SK-N-SH treated with all-trans-retinoic acid at 6 μM for 48 hours (cell line): ENCODE measurements at regions not wholly inside any gene's neighbourhood (a gene's known extent, or its start where the extent isn't known, plus 50 kb on each side); places are given as distances from the start of the nearest gene placed in this dataset.

Source experiments
- ARNTL ChIP-seq: fragments of 450-650 bp; formaldehyde crosslinking; IDR thresholded peaks from 2 replicates; pipeline ENCODE4 v1.5.0; 2020; ENCODE audit warnings: low read depth, mild to moderate bottlenecking, moderate library complexity, borderline replicate concordance
- BACH2 ChIP-seq: fragments of 250-450 bp; sonication (Bioruptor Pico); IDR thresholded peaks from 2 replicates; pipeline ENCODE4 v1.9.0; 2021; ENCODE audit warnings: mild to moderate bottlenecking, borderline replicate concordance
- PATZ1 ChIP-seq: fragments of 250-450 bp; sonication (Bioruptor Pico); IDR thresholded peaks from 2 replicates; pipeline ENCODE4 v1.8.0; 2020; ENCODE audit warnings: mild to moderate bottlenecking, moderate library complexity, borderline replicate concordance
- PPARA ChIP-seq: fragments of 250-450 bp; sonication (Bioruptor Pico); IDR thresholded peaks from 2 replicates; pipeline ENCODE4 v1.5.0; 2020; ENCODE audit warnings: mild to moderate bottlenecking, borderline replicate concordance
- TCF4 ChIP-seq: fragments of 250-450 bp; sonication (Bioruptor Pico); IDR thresholded peaks from 2 replicates; pipeline ENCODE4 v1.8.0; 2021; ENCODE audit warnings: mild to moderate bottlenecking, moderate library complexity, borderline replicate concordance
- ZC3H10 ChIP-seq: fragments of 250-450 bp; sonication (Bioruptor Pico); IDR thresholded peaks from 2 replicates; pipeline ENCODE4 v1.5.1; 2021; ENCODE audit warnings: mild to moderate bottlenecking, moderate library complexity
- ZFP30 ChIP-seq: fragments of 450-650 bp; formaldehyde crosslinking; IDR thresholded peaks from 2 replicates; pipeline ENCODE4 v1.5.0; 2022; ENCODE audit warnings: mild to moderate bottlenecking, moderate library complexity
- ZNF565 ChIP-seq: fragments of 450-650 bp; formaldehyde crosslinking; conservative IDR thresholded peaks from 2 replicates; pipeline ENCODE4 v1.5.0; 2020; ENCODE audit warnings: low read depth, mild to moderate bottlenecking, moderate library complexity
- TF ChIP-seq, protein P1 (sequence below): fragments of 250-450 bp; sonication (Bioruptor Pico); IDR thresholded peaks from 2 replicates; pipeline ENCODE4 v1.8.0; 2021; ENCODE audit warnings: low read depth, mild to moderate bottlenecking, moderate library complexity, borderline replicate concordance

- TF ChIP-seq ZC3H10 (CRISPR knock-in tag) (no peak), ZFP30 (CRISPR knock-in tag) (no peak), BACH2 (no peak), ZNF565 (CRISPR knock-in tag) (no peak), PATZ1 (no peak), ARNTL (CRISPR knock-in tag) (no peak), TCF4 (no peak), PPARA (CRISPR knock-in tag) (no peak)
- TF ChIP-seq, protein P1, sequence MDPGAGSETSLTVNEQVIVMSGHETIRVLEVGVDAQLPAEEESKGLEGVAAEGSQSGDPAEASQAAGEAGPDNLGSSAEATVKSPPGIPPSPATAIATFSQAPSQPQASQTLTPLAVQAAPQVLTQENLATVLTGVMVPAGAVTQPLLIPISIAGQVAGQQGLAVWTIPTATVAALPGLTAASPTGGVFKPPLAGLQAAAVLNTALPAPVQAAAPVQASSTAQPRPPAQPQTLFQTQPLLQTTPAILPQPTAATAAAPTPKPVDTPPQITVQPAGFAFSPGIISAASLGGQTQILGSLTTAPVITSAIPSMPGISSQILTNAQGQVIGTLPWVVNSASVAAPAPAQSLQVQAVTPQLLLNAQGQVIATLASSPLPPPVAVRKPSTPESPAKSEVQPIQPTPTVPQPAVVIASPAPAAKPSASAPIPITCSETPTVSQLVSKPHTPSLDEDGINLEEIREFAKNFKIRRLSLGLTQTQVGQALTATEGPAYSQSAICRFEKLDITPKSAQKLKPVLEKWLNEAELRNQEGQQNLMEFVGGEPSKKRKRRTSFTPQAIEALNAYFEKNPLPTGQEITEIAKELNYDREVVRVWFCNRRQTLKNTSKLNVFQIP (CRISPR knock-in tag), result no peak
These were observed 68.5 kb upstream of the FHIP2A start for GRCh38 chr10:114753126-114753525.
